Smooth muscle cell (in vitro differentiated cells): ENCODE measurements at regions not wholly inside any gene's neighbourhood (a gene's known extent, or its start where the extent isn't known, plus 50 kb on each side); places are given as distances from the start of the nearest gene placed in this dataset.

ENCODE experiments used
- DNase-seq: peaks from one replicate; lab custom pipeline; 2025; ENCODE audit not compliant: unreplicated experiment; lab: John Stamatoyannopoulos, UW
- H2AFZ ChIP-seq: fragments of 200-600 bp; sonication (generic); 2 replicates; pipeline ENCODE4 v1.6.0; 2016; ENCODE audit warnings: antibody characterized with exemption, low read depth, mild to moderate bottlenecking
- H3F3A ChIP-seq: fragments of 200-600 bp; sonication (generic); 2 replicates; pipeline ENCODE4 v1.6.0; 2017; ENCODE audit warnings: antibody characterized with exemption, low read depth
- H3K27ac ChIP-seq: fragments of 200-600 bp; sonication (generic); 2 replicates; pipeline ENCODE4 v1.5.1; 2016; ENCODE audit warnings: low read depth, mild to moderate bottlenecking
- H3K27me3 ChIP-seq: fragments of 200-600 bp; sonication (generic); 2 replicates; pipeline ENCODE4 v1.6.1; 2016; ENCODE audit warnings: low read depth, mild to moderate bottlenecking
- H3K36me3 ChIP-seq: fragments of 200-600 bp; sonication (generic); 2 replicates; pipeline ENCODE4 v1.5.1; 2016; ENCODE audit warnings: low read depth
- H3K4me1 ChIP-seq: fragments of 200-600 bp; sonication (generic); 2 replicates; pipeline ENCODE4 v1.5.1; 2016; ENCODE audit warnings: low read depth
- H3K4me2 ChIP-seq: fragments of 200-600 bp; sonication (generic); 2 replicates; pipeline ENCODE4 v1.6.0; 2016; ENCODE audit warnings: mild to moderate bottlenecking
- H3K4me3 ChIP-seq: fragments of 200-600 bp; sonication (generic); 2 replicates; pipeline ENCODE4 v1.5.1; 2016; ENCODE audit warnings: mild to moderate bottlenecking
- H3K79me2 ChIP-seq: fragments of 200-600 bp; sonication (generic); 2 replicates; pipeline ENCODE4 v1.6.0; 2016; ENCODE audit warnings: low read depth, mild to moderate bottlenecking
- H3K9ac ChIP-seq: fragments of 200-600 bp; sonication (generic); 2 replicates; pipeline ENCODE4 v1.6.0; 2016; ENCODE audit warnings: low read depth
- H3K9me3 ChIP-seq: fragments of 200-600 bp; sonication (generic); replicated peaks from 2 replicates; pipeline ENCODE4 v1.5.1; 2016; ENCODE audit warnings: low read depth
- H4K20me1 ChIP-seq: fragments of 200-600 bp; sonication (generic); 2 replicates; pipeline ENCODE4 v1.6.0; 2016; ENCODE audit warnings: low read depth
- WGBS: methylation state at CpG from one replicate; pipeline ENCODE4 v1.1.7; 2016; ENCODE audit warnings: low lambda C conversion rate; 5-methylcytosine and 5-hydroxymethylcytosine counted together
- TF ChIP-seq, protein P1 (sequence below): fragments of 200-600 bp; sonication (generic); IDR thresholded peaks from 2 replicates; pipeline ENCODE4 v1.5.1; 2017; ENCODE audit warnings: borderline replicate concordance, mild to moderate bottlenecking, antibody characterized with exemption; ENCODE audit not compliant: insufficient read depth, poor library complexity, severe bottlenecking

- peak overlapping the region; percentile 73 for H3K4me2 ChIP-seq
- no peak for DNase-seq
- H3K9ac ChIP-seq, result peak overlapping the region; percentile 77
- peaks cover 25% of the 10 kb centered on the region for H3F3A ChIP-seq
- TF ChIP-seq, protein P1, sequence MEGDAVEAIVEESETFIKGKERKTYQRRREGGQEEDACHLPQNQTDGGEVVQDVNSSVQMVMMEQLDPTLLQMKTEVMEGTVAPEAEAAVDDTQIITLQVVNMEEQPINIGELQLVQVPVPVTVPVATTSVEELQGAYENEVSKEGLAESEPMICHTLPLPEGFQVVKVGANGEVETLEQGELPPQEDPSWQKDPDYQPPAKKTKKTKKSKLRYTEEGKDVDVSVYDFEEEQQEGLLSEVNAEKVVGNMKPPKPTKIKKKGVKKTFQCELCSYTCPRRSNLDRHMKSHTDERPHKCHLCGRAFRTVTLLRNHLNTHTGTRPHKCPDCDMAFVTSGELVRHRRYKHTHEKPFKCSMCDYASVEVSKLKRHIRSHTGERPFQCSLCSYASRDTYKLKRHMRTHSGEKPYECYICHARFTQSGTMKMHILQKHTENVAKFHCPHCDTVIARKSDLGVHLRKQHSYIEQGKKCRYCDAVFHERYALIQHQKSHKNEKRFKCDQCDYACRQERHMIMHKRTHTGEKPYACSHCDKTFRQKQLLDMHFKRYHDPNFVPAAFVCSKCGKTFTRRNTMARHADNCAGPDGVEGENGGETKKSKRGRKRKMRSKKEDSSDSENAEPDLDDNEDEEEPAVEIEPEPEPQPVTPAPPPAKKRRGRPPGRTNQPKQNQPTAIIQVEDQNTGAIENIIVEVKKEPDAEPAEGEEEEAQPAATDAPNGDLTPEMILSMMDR, result no peak
- H3K9me3 ChIP-seq, result no peaks in the 10 kb centered on the region
- no peaks in the 10 kb centered on the region for H3K27me3 ChIP-seq
- no peaks in the 10 kb centered on the region for H3K36me3 ChIP-seq
- peak overlapping the region; percentile 93 for H3K27ac ChIP-seq
- WGBS, result 13% methylated on average over 5 of the region's 5 CpGs
- H3K4me1 ChIP-seq, result peaks cover 13% of the 10 kb centered on the region
- peak overlapping the region; percentile 18 for H3K4me3 ChIP-seq
- H3K79me2 ChIP-seq, result no peaks in the 10 kb centered on the region
- no peaks in the 10 kb centered on the region for H4K20me1 ChIP-seq
- peak overlapping the region; percentile 25 for H2AFZ ChIP-seq
These were observed 417.1 kb downstream of the AEBP2 start for GRCh38 chr12:19856389-19856788.

DNA sequence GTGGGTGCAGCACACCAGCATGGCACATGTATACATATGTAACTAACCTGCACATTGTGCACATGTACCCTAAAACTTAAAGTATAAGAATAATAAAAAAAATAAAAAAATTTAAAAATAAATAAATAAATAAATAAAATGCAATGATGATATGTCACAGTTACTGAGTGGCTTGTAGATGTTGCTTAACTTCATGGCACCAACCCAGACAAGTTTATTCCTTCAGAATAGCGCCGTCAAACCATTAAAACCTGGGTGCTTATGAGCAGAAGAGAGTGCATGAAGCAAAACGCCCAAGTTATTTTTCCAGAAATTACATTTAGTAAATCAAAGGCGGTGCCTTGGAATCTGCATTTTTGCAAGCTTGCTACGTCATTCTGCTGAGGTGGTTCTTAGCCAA, 417.9 kb downstream of the AEBP2 start:
- no peak for DNase-seq
- H3K9me3 ChIP-seq, result no peaks in the 10 kb centered on the region
- H3K79me2 ChIP-seq, result no peaks in the 10 kb centered on the region
- TF ChIP-seq, protein P1, result no peak
- H2AFZ ChIP-seq, result no peak overlapping the region
- H3K4me1 ChIP-seq, result peaks cover 13% of the 10 kb centered on the region
- H3K9ac ChIP-seq, result no peak overlapping the region
- H3K4me3 ChIP-seq, result no peak overlapping the region
- no peaks in the 10 kb centered on the region for H3K36me3 ChIP-seq
- H3K4me2 ChIP-seq, result peak overlapping the region; percentile 73
- H3K27me3 ChIP-seq, result no peaks in the 10 kb centered on the region
- peak overlapping the region; percentile 93 for H3K27ac ChIP-seq
- WGBS, result 90% methylated on average over 5 of the region's 5 CpGs
- H3F3A ChIP-seq, result peaks cover 24% of the 10 kb centered on the region
- no peaks in the 10 kb centered on the region for H4K20me1 ChIP-seq

DNA sequence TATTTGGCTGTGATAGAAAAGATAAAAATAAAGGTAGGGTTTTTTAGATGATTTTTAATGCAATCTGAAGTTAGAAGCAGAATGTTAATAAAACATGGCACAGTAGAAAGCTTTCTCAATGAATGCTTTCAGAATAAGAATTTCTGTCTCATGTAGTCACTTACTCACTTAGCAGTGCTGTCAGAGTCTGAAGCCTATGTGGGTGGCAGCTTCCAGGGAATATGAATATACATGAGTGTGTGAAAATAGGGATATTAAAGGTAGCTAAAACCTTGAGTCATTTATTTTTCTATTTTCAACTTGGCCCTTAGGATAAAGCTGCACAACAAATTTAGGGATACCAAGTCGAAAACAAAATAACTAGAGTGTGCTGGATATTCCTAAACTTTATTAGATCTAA, 427.9 kb downstream of the AEBP2 start:
- H3K4me1 ChIP-seq, result no peaks in the 10 kb centered on the region
- H2AFZ ChIP-seq, result peak overlapping the region; percentile 8
- H3K9ac ChIP-seq, result no peak overlapping the region
- DNase-seq, result no peak
- no peaks in the 10 kb centered on the region for H3K36me3 ChIP-seq
- TF ChIP-seq, protein P1, result no peak
- H3K27me3 ChIP-seq, result no peaks in the 10 kb centered on the region
- H3F3A ChIP-seq, result no peaks in the 10 kb centered on the region
- WGBS, result 63% methylated on average over 1 of the region's 1 CpG
- H3K27ac ChIP-seq, result peak overlapping the region; percentile 1
- no peak overlapping the region for H3K4me3 ChIP-seq
- H4K20me1 ChIP-seq, result no peaks in the 10 kb centered on the region
- no peaks in the 10 kb centered on the region for H3K9me3 ChIP-seq
- peak overlapping the region; percentile 41 for H3K4me2 ChIP-seq
- no peaks in the 10 kb centered on the region for H3K79me2 ChIP-seq

DNA sequence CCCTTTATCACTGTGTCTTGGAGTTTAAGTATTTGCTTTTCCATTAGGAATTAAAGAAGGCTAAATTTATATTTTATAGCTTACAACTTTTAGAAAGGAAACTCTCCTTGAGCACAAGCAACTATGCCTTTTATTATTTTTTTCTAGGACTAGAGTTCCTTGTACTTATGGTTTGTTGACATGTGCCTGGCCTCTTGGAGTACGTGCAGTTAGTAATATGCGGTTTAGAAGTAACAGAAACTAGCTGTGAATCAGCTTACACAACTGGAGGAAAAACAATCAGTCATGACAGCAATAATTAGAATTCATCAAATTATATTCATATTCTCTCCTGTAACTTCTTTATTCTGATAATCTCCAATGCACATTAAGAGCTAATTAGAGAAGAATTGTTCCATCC, 428.7 kb downstream of the AEBP2 start:
- no peaks in the 10 kb centered on the region for H3K79me2 ChIP-seq
- WGBS, result 30% methylated on average over 2 of the region's 2 CpGs
- H3F3A ChIP-seq, result no peaks in the 10 kb centered on the region
- H3K9ac ChIP-seq, result no peak overlapping the region
- peak overlapping the region; percentile 41 for H3K27ac ChIP-seq
- no peaks in the 10 kb centered on the region for H3K27me3 ChIP-seq
- TF ChIP-seq, protein P1, result no peak
- no peaks in the 10 kb centered on the region for H3K4me1 ChIP-seq
- H3K36me3 ChIP-seq, result no peaks in the 10 kb centered on the region
- DNase-seq, result no peak
- H4K20me1 ChIP-seq, result no peaks in the 10 kb centered on the region
- H3K9me3 ChIP-seq, result no peaks in the 10 kb centered on the region
- H3K4me2 ChIP-seq, result peak overlapping the region; percentile 41
- no peak overlapping the region for H3K4me3 ChIP-seq
- H2AFZ ChIP-seq, result peak overlapping the region; percentile 41
